CD14-positive monocyte (primary cell): ENCODE measurements at regions not wholly inside any gene's neighbourhood (a gene's known extent, or its start where the extent isn't known, plus 50 kb on each side); places are given as distances from the start of the nearest gene placed in this dataset.

Experiments
- DNase-seq, 3 donors: peaks; one replicate each; pipeline ENCODE4 v3.0.0-alpha.2; 2011 to 2022
- H2AFZ ChIP-seq: 2 replicates; pipeline ENCODE4 v1.6.0; 2012; ENCODE audit warnings: mild to moderate bottlenecking, low read depth, low read length, inconsistent platforms; ENCODE audit not compliant: insufficient read depth, poor library complexity, severe bottlenecking
- H3K27ac ChIP-seq, 2 donors: 1 replicate in 1 of 2; 2 replicates in 1 of 2; pipeline ENCODE4 v1.5.1; 2012 to 2013; ENCODE audit warnings: low read length in 2 of 2, control low read depth in 1 of 2, inconsistent platforms in 1 of 2, low read depth in 1 of 2, mild to moderate bottlenecking in 1 of 2
- H3K27me3 ChIP-seq, 2 donors: one replicate each; pipeline versions ENCODE4 v1.6.0 to v1.6.1; 2011 to 2013; ENCODE audit warnings: low read length in 2 of 2; ENCODE audit not compliant: control insufficient read depth in 2 of 2, insufficient read depth in 2 of 2
- H3K36me3 ChIP-seq, 2 donors: replicated peaks in 1 of 2; 1 replicate in 1 of 2; 2 replicates in 1 of 2; pipeline versions ENCODE4 v1.5.1 to v1.6.1; 2012 to 2013; ENCODE audit warnings: low read length in 2 of 2, control low read depth in 1 of 2, inconsistent platforms in 1 of 2, mild to moderate bottlenecking in 1 of 2; ENCODE audit not compliant: insufficient read depth in 2 of 2, control insufficient read depth in 1 of 2
- H3K4me1 ChIP-seq, 2 donors: 1 replicate in 1 of 2; 2 replicates in 1 of 2; pipeline versions ENCODE4 v1.5.1 to v1.6.1; 2012 to 2013; ENCODE audit warnings: low read length in 2 of 2, control low read depth in 1 of 2, inconsistent platforms in 1 of 2, mild to moderate bottlenecking in 1 of 2, moderate library complexity in 1 of 2; ENCODE audit not compliant: insufficient read depth in 2 of 2, control insufficient read depth in 1 of 2
- H3K4me2 ChIP-seq: replicated peaks from 2 replicates; pipeline ENCODE3; 2012; ENCODE audit warnings: low read length, moderate library complexity, mild to moderate bottlenecking; ENCODE audit not compliant: poor library complexity, severe bottlenecking; ENCODE audit errors: extremely low read depth
- H3K4me3 ChIP-seq, 3 experiments: fragments of 200-600 bp in 1 of 3; sonication (generic) in 1 of 3; replicated peaks in 1 of 3; 1 replicate in 2 of 3; 2 replicates in 1 of 3; pipeline ENCODE4 v1.5.1; 2011 to 2013; ENCODE audit warnings: low read length in 3 of 3, mild to moderate bottlenecking in 3 of 3, control low read depth in 2 of 3, low read depth in 2 of 3, inconsistent platforms in 1 of 3, moderate library complexity in 1 of 3
- H3K79me2 ChIP-seq: 2 replicates; pipeline ENCODE4 v1.6.0; 2012; ENCODE audit warnings: mild to moderate bottlenecking, control low read depth, inconsistent platforms, low read length, moderate library complexity; ENCODE audit not compliant: insufficient read depth
- H3K9ac ChIP-seq: 2 replicates; pipeline ENCODE4 v1.6.0; 2017; ENCODE audit warnings: low read length, mild to moderate bottlenecking; ENCODE audit not compliant: insufficient read depth, poor library complexity, severe bottlenecking
- H3K9me3 ChIP-seq, 2 donors: replicated peaks in 1 of 2; 1 replicate in 1 of 2; 2 replicates in 1 of 2; pipeline versions ENCODE4 v1.5.1 to v1.6.1; 2012 to 2013; ENCODE audit warnings: low read length in 2 of 2, control low read depth in 1 of 2; ENCODE audit not compliant: control insufficient read depth in 1 of 2, insufficient read depth in 1 of 2
- H4K20me1 ChIP-seq: 2 replicates; pipeline ENCODE4 v1.6.0; 2012; ENCODE audit warnings: mild to moderate bottlenecking, low read length, control low read depth, moderate library complexity; ENCODE audit not compliant: insufficient read depth
- H3K27ac Mint-ChIP-seq, 7 donors: one replicate each; pipeline ENCODE4 v1.8.0; 2020; ENCODE audit warnings: mild to moderate bottlenecking in 7 of 7, mixed read lengths in 7 of 7, moderate library complexity in 6 of 7, inconsistent platforms in 2 of 7
- H3K27me3 Mint-ChIP-seq, 3 donors: one replicate each; pipeline ENCODE4 v1.8.0; 2021 to 2022; ENCODE audit warnings: low read depth in 3 of 3, mild to moderate bottlenecking in 3 of 3, mixed read lengths in 3 of 3, moderate library complexity in 3 of 3, inconsistent platforms in 1 of 3
- H3K36me3 Mint-ChIP-seq, 2 donors: one replicate each; pipeline ENCODE4 v1.8.0; 2020; ENCODE audit warnings: mixed read lengths in 2 of 2, inconsistent platforms in 1 of 2, mild to moderate bottlenecking in 1 of 2
- H3K4me1 Mint-ChIP-seq: one replicate; pipeline ENCODE4 v1.8.0; 2020; ENCODE audit warnings: mild to moderate bottlenecking, mixed read lengths
- H3K4me3 Mint-ChIP-seq, 2 donors: one replicate each; pipeline ENCODE4 v1.8.0; 2020; ENCODE audit warnings: mild to moderate bottlenecking in 2 of 2, mixed read lengths in 2 of 2, moderate library complexity in 1 of 2
- H3K9me3 Mint-ChIP-seq, 7 donors: one replicate each; pipeline ENCODE4 v1.8.0; 2020 to 2022; ENCODE audit warnings: mixed read lengths in 7 of 7, mild to moderate bottlenecking in 6 of 7, moderate library complexity in 6 of 7, inconsistent platforms in 2 of 7
- WGBS: methylation state at CpG from one replicate; pipeline ENCODE4 v1.1.5; 2013; ENCODE audit warnings: missing lambda C conversion rate; ENCODE audit not compliant: insufficient coverage; 5-methylcytosine and 5-hydroxymethylcytosine counted together
- intact Hi-C, 2 donors: fragments of 100-400 bp; cut with micrococcal nuclease; formaldehyde crosslinking; loops; one replicate each; pipeline versions ENCODE4 v1.15.0 to v1.15.1; 2023
- TF ChIP-seq, protein P1 (sequence below): fragments of 200-600 bp; IDR thresholded peaks from one replicate; pipeline ENCODE4 v1.8.0; 2022; ENCODE audit warnings: antibody characterized with exemption, mild to moderate bottlenecking

DNA sequence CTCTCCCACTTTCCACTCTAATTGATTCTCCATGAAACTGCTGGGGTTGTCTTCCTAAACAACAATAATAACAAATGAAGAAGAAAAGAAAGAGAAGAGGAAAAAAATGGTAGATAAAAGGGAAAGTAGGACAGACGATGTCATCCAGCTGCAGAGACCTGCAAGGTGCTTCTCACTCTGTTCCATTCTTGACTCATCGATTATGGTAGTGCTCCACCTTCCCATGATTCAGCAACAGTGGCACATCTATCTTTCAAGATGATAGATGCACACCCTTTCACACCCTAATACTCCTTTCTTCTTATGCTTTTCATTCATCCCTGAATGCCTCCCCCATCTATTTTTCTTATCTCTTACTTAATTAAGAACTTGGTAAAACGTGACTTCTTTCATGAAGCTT is 610.2 kb downstream of the NR4A2 start:
- Mint-ChIP-seq H3K4me3 (no peak overlapping the region), H3K27me3 (peaks cover 4% of the 10 kb centered on the region in 3 donors), H3K4me1 (peaks cover 2% of the 10 kb centered on the region), H3K36me3 (no peaks in the 10 kb centered on the region), H3K9me3 (peaks cover 0 to 4% (median 0%) of the 10 kb centered on the region in 7 donors), H3K27ac (no peak overlapping the region)
- H3K9ac ChIP-seq = no peak overlapping the region
- no peak for DNase-seq
- H3K4me2 ChIP-seq = no peak overlapping the region
- no peaks in the 10 kb centered on the region for H3K36me3 ChIP-seq
- no peaks in the 10 kb centered on the region for H3K79me2 ChIP-seq
- peaks cover 0 to 2% of the 10 kb centered on the region in 2 donors for H3K27me3 ChIP-seq
- H4K20me1 ChIP-seq = no peaks in the 10 kb centered on the region
- TF ChIP-seq, protein P1, sequence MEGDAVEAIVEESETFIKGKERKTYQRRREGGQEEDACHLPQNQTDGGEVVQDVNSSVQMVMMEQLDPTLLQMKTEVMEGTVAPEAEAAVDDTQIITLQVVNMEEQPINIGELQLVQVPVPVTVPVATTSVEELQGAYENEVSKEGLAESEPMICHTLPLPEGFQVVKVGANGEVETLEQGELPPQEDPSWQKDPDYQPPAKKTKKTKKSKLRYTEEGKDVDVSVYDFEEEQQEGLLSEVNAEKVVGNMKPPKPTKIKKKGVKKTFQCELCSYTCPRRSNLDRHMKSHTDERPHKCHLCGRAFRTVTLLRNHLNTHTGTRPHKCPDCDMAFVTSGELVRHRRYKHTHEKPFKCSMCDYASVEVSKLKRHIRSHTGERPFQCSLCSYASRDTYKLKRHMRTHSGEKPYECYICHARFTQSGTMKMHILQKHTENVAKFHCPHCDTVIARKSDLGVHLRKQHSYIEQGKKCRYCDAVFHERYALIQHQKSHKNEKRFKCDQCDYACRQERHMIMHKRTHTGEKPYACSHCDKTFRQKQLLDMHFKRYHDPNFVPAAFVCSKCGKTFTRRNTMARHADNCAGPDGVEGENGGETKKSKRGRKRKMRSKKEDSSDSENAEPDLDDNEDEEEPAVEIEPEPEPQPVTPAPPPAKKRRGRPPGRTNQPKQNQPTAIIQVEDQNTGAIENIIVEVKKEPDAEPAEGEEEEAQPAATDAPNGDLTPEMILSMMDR = no peak
- 88% methylated on average over 1 of the region's 3 CpGs for WGBS
- no peaks in the 10 kb centered on the region for H3K4me1 ChIP-seq
- H3K4me3 ChIP-seq = no peak overlapping the region
- H3K9me3 ChIP-seq = no peaks in the 10 kb centered on the region
- H2AFZ ChIP-seq = no peak overlapping the region
- intact Hi-C loops = no loop called here
- H3K27ac ChIP-seq = no peak overlapping the region

DNA sequence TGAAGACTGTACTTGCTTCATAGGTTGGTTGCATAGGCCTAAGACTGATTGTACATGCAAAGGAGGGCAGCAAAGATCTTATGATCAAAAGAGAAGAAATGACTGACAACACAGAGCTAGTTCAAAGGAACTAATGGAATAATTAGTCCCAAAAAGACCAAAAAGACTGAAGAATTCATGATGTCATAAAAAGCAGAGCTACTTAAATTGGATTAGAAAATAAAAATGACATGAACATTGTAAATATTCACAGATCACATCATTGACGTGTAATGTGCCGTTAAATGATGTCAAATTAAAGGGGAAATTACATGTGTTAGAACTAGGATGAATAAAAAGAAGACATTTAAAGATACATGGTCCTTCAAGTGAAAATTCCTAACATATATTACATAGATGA is 616.8 kb downstream of the NR4A2 start:
- no peak for DNase-seq
- H3K79me2 ChIP-seq = no peaks in the 10 kb centered on the region
- no peaks in the 10 kb centered on the region for H3K9me3 ChIP-seq
- no peak overlapping the region for H3K4me3 ChIP-seq
- Mint-ChIP-seq H3K4me1 (no peaks in the 10 kb centered on the region), H3K27ac (no peak overlapping the region), H3K36me3 (no peaks in the 10 kb centered on the region), H3K4me3 (no peak overlapping the region), H3K27me3 (peaks cover under 1 to 2% (median 1%) of the 10 kb centered on the region in 3 donors), H3K9me3 (peaks cover 0 to 4% (median 0%) of the 10 kb centered on the region in 7 donors)
- no CpG with 5 or more reads among the region's 2 CpGs for WGBS
- no peaks in the 10 kb centered on the region for H3K36me3 ChIP-seq
- no peak overlapping the region for H2AFZ ChIP-seq
- H3K27ac ChIP-seq = no peak overlapping the region
- H3K9ac ChIP-seq = no peak overlapping the region
- H4K20me1 ChIP-seq = no peaks in the 10 kb centered on the region
- TF ChIP-seq, protein P1 = no peak
- H3K4me1 ChIP-seq = no peaks in the 10 kb centered on the region
- intact Hi-C loops = no loop called here
- H3K4me2 ChIP-seq = no peak overlapping the region
- H3K27me3 ChIP-seq = no peaks in the 10 kb centered on the region
